ELF-1 (cell line): ENCODE measurements at regions not wholly inside any gene's neighbourhood (a gene's known extent, or its start where the extent isn't known, plus 50 kb on each side); places are given as distances from the start of the nearest gene placed in this dataset.
"Not testable (repeated sequence)": the region's sequence is repeated elsewhere in the genome, so short reads cannot be mapped to it uniquely, and the experiment has no call there.

Source experiments
- DNase-seq: peaks from one replicate; pipeline ENCODE4 v3.0.0-alpha.2; 2016; ENCODE audit warnings: low read depth, low spot score

DNA sequence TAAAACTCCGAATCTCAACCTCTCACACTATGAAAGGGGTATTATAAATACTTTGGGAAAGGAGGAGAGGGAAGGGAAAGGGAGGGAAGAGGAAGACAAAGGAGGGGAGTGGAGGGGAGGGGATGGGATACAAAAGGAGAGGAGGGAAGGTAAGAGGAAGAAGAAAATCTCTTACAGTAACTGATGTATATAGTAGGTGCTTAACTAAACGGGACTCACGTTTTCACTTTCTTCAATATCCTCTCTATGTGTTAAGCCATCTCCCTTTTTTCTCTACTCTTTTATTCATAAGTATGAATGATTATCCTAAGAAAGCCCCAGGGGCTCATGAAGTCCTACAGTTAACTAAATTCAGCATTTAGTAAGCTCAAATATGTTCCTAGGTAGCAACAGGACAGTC lies 729.6 kb upstream of the NR2F2 start:
- DNase-seq, result no peak

DNA sequence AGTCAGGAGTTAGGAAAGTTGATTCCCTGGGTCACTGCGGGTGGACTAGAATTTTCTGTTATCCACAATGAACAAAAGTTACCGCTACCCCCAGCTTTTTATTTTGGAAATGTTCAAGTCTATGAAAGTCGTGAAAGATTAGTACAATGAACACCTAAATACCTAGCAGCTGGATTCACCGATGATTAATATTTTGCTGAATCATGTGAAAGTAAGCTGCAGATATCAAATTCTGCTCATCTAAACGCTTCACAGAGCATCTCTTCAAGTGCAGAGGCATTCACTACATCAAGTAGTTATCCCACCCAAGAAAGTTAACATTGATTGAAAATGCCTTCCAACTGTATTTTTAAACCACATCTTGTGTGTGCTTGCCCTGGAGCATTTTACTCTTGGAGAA lies 729.0 kb upstream of the NR2F2 start:
- DNase-seq, result no peak

DNA sequence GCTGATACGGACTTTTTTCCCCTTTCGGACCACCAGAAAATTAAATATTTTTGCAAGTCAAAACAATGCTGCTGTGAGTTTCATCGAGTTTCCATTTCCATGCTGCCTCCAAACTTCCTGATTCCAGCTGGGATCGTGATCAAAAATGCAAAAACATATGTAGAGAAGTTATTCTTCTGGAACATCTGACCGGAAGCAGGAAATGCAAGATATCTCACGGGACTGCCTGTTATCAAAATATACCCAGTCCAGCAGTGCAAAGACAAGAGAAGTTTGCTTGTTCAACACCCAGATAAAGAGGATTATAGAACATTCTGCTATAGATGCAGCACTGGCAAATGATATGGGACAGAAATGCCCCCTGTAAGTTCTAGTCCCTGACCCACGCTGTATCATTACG lies 726.7 kb upstream of the NR2F2 start:
- DNase-seq, result no peak

DNA sequence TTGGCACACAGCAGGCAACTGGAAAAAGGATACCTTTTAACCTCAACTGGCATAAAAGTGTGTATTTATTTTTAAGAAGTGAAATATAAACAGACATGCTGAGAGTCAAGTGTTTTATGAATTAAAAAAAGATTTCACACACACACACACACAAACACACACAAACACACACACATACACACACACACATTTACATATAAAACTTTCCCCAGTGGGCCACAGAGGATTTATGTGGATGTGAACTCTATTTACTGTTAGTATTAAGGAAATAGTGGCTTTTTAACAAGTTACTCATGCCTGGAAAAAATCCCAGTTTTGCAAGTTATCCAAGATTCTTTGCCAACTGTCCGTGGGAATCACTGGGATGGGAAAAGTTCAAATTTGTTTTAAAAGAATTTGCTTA lies 725.9 kb upstream of the NR2F2 start:
- no peak for DNase-seq

DNA sequence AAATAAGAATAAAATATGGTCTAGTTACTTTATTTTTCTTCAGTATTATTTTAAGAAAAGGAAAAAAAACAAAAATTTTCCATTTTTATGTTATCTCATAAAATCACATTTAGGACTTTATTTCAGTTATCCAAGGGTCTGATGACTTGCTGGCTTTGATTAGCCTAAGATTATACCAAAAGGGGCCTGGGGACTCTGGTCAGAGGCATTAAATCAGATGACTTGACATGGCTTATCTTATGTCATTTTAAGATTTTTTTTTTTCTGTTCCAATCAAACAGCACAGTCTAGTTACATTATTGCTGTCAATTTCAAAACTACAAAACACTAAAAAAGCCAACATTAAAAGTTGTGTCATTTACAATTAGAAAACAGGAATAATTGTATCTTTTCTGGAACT lies 725.4 kb upstream of the NR2F2 start:
- DNase-seq, result no peak

DNA sequence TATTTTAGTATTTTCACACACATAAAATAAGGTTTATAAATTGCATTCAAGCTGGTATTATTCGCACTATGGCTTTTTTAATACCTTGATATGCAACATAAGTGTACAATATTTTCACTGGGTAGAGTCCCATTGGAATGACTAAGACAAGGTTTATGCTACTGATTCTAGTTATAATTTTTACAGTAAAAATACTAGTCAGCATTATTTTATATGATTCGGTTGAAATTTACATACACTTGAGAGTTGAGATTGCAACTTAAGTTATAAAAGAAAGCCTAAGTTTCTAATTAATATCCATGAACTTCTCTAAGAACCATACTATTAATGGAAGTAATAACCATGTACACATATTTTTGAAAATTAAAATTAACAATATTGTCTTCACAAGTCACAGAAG lies 723.9 kb upstream of the NR2F2 start:
- no peak for DNase-seq

DNA sequence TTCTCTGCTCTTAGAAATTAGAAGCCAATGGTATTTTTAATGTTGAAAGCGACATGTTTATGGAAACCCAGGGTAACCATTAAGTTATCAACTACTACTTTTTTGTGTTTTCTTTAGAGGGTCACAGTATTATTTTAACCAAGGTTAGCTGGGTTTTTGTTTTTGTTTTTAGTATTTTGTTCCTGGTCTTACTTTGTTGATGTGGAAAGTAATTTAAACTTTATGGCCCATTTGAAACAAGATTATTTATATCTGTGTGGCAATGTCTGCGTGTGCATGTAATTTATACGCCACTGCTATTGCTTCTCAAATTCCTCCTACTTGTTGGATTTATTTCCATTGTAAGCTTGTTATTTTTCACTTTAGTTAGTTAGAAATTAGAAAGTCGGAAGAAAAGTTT lies 722.1 kb upstream of the NR2F2 start:
- no peak for DNase-seq

DNA sequence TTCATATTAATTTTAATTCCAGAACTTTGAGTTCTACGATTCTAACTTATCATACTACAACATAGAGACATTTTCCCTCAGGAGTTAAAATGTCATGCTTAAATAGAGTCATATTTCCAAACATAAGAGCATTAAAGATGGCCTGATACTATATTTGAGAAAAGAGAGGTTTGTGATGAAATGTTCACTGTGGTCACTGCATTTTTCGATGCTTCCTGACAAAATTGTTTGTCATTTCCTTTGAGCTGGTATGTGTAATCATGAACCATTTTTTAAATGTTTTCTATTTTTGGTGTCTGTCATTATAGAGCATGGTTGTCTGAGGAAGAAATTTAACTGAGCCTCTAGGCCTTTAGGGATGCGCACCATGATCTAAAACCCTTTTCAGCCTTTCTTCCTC lies 721.4 kb upstream of the NR2F2 start:
- DNase-seq, result no peak

DNA sequence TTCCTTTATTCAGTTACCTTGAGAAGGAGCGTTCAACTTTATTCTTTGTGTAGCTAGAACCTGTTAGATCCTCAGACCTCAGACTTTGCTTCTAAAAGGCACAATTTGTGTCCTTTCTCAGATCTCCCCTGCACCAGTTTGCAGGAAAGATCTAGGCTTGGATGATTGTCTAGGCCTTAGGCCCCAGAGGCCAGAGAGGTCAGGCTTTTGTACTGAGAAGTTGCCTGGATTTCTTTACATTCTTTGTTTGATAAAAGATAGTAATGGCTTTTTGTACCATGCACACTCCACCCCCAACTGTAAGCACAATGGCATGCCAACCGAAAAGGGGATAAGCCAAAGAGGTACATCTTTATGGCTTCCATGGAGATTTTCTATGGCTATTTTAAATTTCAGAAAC lies 719.6 kb upstream of the NR2F2 start:
- DNase-seq, result no peak

DNA sequence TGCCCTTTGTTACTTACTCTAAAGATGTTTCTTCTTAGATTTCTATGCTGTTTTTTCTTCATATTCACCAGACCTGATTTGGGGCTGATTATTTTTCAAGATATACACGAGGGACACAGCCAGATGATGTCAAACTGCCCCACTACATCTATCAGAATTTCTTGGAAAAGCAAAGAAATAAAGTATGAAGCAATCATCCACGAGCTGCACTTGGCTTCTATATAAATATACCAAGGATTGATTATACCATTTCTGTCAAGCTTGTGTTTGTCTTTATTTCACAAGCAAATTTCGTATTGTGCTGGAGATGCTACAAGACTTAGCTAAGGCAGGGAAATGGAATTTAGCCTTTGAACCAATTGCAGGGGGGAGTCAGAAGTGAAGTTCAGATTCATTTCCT lies 715.1 kb upstream of the NR2F2 start:
- DNase-seq, result no peak

DNA sequence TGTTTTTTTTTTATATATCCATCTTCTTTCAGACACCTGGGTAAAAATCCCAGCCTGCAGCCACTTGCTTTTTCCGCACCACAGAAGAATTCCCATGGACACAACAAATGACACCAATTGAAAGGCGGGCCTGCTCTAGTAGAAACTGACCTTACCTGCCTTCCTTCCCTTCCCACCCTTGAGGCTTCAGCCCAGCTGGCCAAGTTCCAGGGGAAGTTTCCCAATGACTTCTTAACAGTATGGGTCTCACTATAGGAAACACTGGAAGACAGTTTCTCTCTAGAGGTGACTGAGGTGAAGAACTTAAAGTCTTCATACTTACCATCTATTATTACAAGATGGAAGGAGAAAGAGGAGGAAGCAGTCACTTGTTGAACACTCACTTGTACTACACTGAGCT lies 714.2 kb upstream of the NR2F2 start:
- no peak for DNase-seq

DNA sequence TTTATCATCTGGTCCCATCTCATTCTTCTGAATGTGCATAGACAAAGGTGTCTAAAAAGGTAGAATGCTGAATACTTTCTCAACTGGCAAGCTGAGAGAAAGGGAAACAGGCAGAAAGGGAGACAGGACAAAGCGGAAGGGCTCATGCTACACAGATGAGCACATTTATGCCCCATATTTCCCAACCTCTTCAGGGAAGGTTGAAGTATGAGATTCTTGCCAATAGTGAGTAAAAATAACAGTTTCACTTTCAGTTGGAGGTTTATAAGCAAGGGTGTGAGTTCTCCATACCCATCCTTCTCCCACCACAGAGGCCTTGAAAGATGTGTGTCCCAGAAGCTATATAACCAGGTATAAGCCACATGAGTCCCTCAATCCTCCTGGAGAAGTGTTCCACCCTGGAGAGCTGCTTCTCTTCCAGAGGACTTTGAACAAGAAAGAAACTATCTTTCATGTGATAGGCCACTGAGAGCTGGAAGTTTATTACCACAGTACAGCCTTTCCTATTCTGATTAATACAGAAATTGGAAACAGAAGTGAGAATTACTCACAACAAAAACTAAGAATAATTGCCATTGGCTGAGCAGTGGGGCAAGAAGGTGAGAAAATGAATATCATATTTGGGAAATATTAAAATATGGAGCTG lies 709.4 kb upstream of the NR2F2 start:
- no peak for DNase-seq

DNA sequence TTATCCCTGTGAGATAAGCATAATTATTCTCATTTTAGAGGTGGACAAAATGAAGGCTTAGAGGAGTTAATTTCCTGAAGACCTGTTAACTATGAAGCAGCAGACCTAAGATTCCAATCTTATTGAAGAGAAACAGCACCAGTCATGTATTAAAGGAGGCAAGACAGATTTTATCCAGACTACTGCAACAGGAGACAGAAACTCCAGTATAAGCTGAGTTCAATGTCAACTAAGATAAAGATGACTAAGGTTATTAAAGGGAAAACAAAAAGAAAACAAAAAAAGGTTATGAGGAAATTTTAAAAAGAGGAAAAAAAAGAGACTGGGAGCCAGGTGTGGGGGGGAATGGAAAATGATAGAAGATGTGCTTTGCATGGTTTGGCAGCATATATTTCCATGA lies 707.7 kb upstream of the NR2F2 start:
- no peak for DNase-seq

DNA sequence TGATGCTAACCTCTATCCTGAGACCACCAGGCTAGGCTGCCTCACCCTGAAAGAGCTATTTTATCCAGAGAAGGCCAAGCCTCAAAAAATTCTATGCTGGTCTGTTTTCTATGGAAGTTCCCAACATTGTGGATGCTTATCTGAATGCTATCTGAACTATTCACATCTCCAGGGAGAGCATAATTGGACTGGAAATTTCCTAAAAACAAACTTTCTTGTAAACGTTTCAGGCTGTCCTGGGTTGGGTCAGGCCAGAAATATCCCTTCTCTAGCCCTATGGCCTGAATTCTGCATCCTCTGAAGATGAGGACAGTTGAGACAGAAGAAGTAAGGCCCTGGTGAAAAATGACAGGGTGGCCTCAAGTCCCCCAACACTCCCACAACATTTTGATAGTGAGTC lies 706.4 kb upstream of the NR2F2 start:
- no peak for DNase-seq

DNA sequence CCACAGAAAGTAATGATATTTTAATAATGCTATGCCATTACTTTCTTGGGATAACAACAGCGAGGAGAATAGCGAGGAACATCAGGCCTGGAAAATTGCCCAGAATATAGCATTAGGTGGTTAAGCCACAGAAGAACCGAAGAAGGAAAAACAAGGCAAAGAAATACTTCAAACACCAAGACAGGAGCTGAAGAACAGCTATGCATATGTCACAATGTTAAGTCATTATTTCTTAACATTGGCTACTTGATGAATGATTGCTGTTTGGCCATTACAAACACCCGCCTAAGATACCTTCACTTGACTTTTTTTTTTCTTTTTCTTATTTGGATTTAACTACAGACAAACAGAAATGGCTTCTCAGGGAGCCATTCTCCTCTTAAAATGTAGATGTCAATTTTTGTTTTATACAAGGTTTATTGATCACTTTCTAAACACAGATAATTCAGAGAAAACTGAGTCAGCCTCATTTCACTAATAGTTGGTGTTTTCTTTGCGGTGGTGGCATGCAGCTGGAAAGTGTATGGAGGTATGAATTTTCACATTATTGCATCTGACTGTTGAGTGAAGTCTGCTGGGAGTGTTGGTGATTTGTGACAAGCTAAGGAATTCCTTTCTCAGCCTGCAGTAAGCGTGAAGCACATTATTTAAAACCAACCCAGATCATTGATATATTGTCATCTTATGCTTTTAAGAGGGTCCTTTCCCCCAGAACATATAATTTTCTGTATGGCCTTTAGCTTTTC lies 705.7 kb upstream of the NR2F2 start:
- DNase-seq, result no peak

DNA sequence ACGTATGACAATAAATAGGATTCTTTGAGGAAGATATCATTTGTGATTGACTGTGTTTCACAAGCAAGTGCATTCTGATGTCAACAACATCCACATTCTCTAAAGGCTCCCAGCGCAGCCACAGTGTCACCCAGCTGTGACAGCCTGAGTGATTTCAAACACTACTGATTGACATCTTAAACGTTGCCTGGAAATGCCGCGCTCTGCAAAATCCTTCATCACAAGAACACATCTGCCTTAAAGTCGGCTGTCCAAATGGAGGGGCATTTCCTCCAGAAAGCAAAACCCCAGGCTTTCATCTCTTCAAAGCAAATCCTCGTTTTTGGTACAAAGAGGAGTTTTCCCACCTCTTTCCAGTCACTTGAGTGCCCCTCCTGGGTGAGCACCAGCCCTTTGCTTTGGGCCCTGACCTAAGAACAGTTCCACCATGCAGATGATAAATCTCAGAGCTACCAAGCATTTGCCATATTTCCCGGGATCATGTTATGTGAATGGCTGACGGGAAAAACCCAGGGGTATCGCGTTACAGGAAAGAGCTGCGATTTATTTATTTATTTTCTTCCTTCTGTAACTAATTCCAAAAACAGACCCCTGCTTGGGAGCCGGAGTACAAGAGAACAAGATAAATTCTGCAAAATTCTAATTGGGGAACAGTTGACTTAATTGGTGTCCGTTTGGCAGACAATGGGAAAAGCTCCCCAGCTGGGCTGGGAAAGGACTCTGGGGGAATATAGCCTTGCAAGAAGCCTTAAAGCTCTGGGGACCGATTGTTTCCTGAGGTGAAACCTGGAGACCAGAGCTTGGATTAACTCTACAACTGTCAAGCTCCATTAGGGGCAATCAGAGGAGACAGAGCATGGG lies 703.8 kb upstream of the NR2F2 start:
- peak; percentile 1 for DNase-seq

DNA sequence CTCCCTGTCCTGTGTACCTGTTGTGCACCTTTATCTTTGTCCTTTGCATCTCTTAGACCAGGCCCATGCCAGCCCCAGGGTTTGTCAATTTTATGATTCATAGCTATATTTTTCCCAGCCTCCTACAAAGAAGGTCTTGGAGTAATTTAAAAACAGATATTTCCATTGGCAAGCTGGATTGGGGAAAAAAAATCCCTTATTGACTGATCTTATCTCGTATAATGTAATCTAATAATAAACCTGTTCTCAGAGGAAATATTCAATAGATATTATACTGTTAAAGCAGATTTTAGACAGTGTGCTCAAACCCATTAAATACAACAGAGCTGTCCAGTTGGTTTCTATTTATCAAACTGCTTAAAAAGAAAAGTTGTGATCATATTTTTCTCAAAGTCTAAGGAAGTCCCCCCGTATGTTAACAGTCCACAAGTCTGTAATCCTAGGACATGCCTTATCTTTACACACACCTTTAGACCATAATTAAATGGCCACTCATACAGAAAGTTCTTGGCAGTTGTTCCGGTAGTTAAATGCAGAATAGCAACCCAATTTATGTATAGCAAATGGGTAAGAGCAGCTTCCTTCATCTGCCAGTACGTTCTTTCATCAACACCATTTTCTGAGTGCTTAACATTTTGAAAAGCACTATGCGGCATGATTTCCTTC lies 700.9 kb upstream of the NR2F2 start:
- DNase-seq, result no peak

DNA sequence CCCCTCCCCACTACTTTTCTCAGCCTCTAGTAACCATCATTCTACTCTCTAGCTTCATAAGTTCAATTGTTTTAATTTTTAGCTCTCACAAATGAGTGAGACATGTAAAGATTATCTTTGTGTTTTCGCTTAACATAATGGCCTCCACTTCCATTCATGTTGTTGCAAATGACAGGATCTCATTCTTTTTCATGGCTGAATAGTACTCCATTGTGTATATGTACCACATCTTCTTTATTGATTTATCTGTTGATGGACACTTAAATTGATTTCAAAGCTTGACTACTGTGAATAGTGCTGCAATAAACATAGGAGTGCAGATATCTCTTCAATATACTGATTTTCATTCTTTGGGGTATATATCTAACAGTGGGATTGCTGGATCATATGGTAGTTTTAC lies 699.8 kb upstream of the NR2F2 start:
- no peak for DNase-seq

DNA sequence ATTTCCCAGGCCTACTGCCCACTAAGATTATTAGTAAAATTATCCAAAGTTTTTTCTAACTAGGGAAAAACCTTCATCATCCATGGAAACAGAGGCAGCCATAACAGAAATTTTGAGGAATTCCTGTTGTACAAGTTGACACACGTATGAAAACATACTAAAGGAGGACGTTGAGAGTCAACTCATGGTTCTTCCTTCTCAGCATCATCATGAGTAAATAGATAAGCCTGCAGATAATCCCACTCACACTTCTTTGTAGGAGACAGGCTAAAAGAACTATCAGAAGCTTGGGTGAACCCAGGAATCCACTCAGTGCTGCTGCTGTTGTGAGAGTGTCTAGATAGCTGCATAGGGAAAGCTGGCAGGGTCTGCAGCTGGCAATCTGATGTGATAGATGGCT lies 694.8 kb upstream of the NR2F2 start:
- no peak for DNase-seq

DNA sequence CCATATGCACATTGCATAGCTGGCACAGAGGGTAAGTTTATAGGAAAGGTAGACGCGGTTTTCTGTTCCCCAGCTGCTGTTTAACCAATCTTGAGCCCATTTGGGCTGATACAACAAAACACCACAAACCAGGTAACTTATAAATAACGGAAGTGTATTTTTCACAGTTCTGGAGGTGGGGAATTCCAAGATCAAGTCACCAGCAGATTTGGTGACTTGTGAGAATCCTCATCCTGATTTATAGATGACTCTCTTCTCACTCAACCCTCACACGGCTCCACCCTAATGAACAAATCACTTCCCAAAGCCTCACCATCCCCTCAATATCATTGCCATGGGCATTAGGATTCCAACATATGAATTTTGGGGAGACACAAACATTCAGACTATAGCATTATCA lies 694.4 kb upstream of the NR2F2 start:
- no peak for DNase-seq

DNA sequence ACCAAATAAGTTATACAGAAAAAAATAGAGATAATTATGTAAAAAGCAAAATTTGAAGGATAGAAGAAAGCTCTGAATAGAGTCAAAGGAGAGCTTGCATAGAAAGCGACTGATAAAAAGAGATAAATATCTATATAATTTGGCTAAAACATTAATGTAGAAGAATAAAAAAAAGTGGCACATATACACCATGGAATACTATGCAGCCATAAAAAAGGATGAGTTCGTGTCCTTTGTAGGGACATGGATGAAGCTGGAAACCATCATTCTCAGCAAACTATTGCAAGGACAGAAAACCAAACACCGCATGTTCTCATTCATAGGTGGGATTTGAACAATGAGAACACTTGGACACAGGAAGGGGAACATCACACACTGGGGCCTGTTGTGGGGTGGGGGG lies 693.3 kb upstream of the NR2F2 start:
- DNase-seq, result not testable (repeated sequence)

DNA sequence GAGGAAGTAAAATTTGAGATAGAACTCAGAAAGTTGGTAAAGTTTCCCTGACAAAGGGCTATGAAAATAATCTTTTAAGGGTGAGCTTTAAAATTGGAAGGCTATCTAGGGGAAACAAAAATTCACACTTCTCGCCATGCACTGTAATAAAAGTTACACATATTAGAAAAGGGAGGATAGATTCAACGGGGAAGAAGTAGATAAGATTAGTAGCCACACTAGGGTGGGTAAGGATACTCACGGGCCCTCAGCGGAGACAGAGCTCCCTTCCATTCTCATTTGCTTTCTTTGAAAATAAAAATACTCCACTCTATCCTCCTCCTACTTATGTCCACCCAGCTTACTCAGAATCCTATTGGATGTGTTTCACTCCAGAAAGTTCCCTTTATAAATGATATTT lies 691.3 kb upstream of the NR2F2 start:
- DNase-seq, result no peak
